PC-9 (cell line): ENCODE measurements at regions not wholly inside any gene's neighbourhood (a gene's known extent, or its start where the extent isn't known, plus 50 kb on each side); places are given as distances from the start of the nearest gene placed in this dataset.

Experiments
- BruUV-seq: library from RNA; stranded (reverse); fragments of 400-500 nt; replicated peaks from 2 replicates; lab custom pipeline; 2021; lab: Mats Ljungman, UMichigan
- CTCF ChIA-PET: fragments of 300-600 bp; sonication (Branson Sonifier 250); formaldehyde crosslinking; loops from one replicate; lab custom pipeline; 2022; ENCODE audit warnings: antibody characterized with exemption; lab: Charles Lee
- POLR2A ChIA-PET: fragments of 300-600 bp; sonication (Branson Sonifier 250); formaldehyde crosslinking; loops from one replicate; lab custom pipeline; 2022; ENCODE audit warnings: antibody characterized with exemption; ENCODE audit not compliant: unreplicated experiment; lab: Charles Lee
- DNase-seq, 2 experiments: peaks; one replicate each; pipeline versions ENCODE4 v3.0.0 to v3.0.0-alpha.2; 2015 to 2022; ENCODE audit warnings: mixed read lengths in 1 of 2
- H2AFZ ChIP-seq: fragments of 200-600 bp; sonication (generic); 2 replicates; pipeline ENCODE4 v1.8.1; 2017; ENCODE audit warnings: antibody characterized with exemption
- H3F3A ChIP-seq: fragments of 200-600 bp; sonication (generic); 2 replicates; pipeline ENCODE4 v1.8.1; 2017; ENCODE audit warnings: antibody characterized with exemption, mild to moderate bottlenecking, low read depth; ENCODE audit not compliant: insufficient read depth
- H3K27ac ChIP-seq: fragments of 200-600 bp; sonication (generic); 2 replicates; pipeline ENCODE4 v1.6.1; 2016; ENCODE audit warnings: mixed run types
- H3K27me3 ChIP-seq: fragments of 200-600 bp; sonication (generic); 2 replicates; pipeline ENCODE4 v1.6.1; 2016; ENCODE audit warnings: low read depth, mixed run types; ENCODE audit not compliant: insufficient read depth
- H3K36me3 ChIP-seq: fragments of 200-600 bp; sonication (generic); 2 replicates; pipeline ENCODE4 v1.6.1; 2016; ENCODE audit warnings: low read depth, mixed run types
- H3K4me1 ChIP-seq: fragments of 200-600 bp; sonication (generic); replicated peaks from 2 replicates; pipeline ENCODE4 v1.6.1; 2016; ENCODE audit warnings: mixed run types; ENCODE audit not compliant: insufficient read depth
- H3K4me2 ChIP-seq: fragments of 200-600 bp; sonication (generic); 2 replicates; pipeline ENCODE4 v1.6.1; 2017; ENCODE audit warnings: mixed run types
- H3K4me3 ChIP-seq: fragments of 200-600 bp; sonication (generic); 2 replicates; pipeline ENCODE4 v1.6.1; 2016; ENCODE audit warnings: mixed run types
- H3K79me2 ChIP-seq: fragments of 200-600 bp; sonication (generic); 2 replicates; pipeline ENCODE4 v1.6.1; 2017; ENCODE audit warnings: low read depth, mixed run types
- H3K9me2 ChIP-seq: fragments of 200-600 bp; sonication (generic); 2 replicates; pipeline ENCODE4 v1.8.1; 2017; ENCODE audit warnings: mild to moderate bottlenecking; ENCODE audit not compliant: insufficient read depth
- H3K9me3 ChIP-seq: fragments of 200-600 bp; sonication (generic); 2 replicates; pipeline ENCODE4 v1.8.1; 2016; ENCODE audit warnings: low read depth; ENCODE audit not compliant: insufficient read depth
- H4K20me1 ChIP-seq: fragments of 200-600 bp; sonication (generic); 2 replicates; pipeline ENCODE4 v1.8.1; 2017; ENCODE audit not compliant: insufficient read depth
- EZH2 ChIP-seq: fragments of 200-600 bp; sonication (generic); IDR thresholded peaks from 2 replicates; pipeline ENCODE4 v1.8.0; 2017; ENCODE audit warnings: antibody characterized with exemption, low read depth
- intact Hi-C: fragments of 100-400 bp; cut with micrococcal nuclease; formaldehyde crosslinking; loops from one replicate; pipeline ENCODE4 v1.10.0; 2022; ENCODE audit not compliant: unreplicated experiment
- TF ChIP-seq, protein P1 (sequence below): fragments of 200-600 bp; sonication (generic); conservative IDR thresholded peaks from 2 replicates; pipeline ENCODE4 v1.6.1; 2017; ENCODE audit warnings: mixed run types, antibody characterized with exemption, mild to moderate bottlenecking, moderate library complexity

DNA sequence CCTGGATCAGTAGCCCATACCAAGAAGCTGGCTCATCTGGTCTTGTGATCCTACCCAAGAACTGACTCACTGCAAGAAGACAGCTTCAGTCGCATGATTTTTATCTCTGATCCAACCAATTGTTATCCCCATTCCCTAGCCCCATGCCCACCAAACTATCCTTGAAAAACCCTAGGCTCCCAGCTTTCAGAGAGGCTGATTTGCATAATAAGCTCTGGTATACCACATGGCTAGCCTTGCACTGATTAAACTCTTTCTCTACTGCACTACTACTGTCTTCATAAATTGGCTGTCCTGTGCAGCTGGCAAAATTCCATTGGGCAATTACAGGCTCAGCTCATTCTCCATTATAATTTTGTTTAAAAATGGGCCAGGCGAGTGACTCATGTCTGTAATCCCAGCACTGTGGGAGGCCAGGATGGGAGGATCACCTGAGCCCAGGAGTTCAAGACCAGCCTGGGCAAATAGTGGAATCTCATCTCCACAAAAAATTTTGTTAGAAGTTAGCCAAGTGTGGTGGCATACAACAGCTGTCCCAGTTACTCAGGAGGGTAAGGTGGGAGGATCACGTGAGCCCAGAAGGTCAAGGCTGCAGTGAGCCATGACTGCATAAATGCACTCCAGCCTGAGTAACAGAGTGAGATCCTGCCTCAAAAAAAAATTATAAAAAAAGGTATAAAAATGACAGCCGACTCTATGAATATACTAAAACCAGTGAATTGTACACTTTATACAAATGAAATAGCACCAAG lies 76.7 kb upstream of the EIF5 start:
- Histone ChIP-seq H4K20me1 (no peaks in the 10 kb centered on the region), H3K36me3 (no peaks in the 10 kb centered on the region), H3K27me3 (no peaks in the 10 kb centered on the region), H3K4me2 (no peak overlapping the region), H3K4me1 (peaks cover 67% of the 10 kb centered on the region), H3K9me3 (peaks cover 10% of the 10 kb centered on the region), H2AFZ (no peak overlapping the region), H3K4me3 (no peak overlapping the region), H3K27ac (peak overlapping the region; percentile 52), H3F3A (peaks cover 67% of the 10 kb centered on the region), H3K9me2 (no peaks in the 10 kb centered on the region), H3K79me2 (no peaks in the 10 kb centered on the region)
- POLR2A ChIA-PET, result interaction anchor here (0.6 kb wide), 1 partner anchor 24 kb away, joined by 4 read pairs; no protein-coding TSS in a partner anchor
- TF ChIP-seq, protein P1, sequence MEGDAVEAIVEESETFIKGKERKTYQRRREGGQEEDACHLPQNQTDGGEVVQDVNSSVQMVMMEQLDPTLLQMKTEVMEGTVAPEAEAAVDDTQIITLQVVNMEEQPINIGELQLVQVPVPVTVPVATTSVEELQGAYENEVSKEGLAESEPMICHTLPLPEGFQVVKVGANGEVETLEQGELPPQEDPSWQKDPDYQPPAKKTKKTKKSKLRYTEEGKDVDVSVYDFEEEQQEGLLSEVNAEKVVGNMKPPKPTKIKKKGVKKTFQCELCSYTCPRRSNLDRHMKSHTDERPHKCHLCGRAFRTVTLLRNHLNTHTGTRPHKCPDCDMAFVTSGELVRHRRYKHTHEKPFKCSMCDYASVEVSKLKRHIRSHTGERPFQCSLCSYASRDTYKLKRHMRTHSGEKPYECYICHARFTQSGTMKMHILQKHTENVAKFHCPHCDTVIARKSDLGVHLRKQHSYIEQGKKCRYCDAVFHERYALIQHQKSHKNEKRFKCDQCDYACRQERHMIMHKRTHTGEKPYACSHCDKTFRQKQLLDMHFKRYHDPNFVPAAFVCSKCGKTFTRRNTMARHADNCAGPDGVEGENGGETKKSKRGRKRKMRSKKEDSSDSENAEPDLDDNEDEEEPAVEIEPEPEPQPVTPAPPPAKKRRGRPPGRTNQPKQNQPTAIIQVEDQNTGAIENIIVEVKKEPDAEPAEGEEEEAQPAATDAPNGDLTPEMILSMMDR, result no peak
- no peak for TF ChIP-seq EZH2
- intact Hi-C loops, result no loop called here
- no TSS peak for BruUV-seq
- CTCF ChIA-PET, result interaction anchor here (0.6 kb wide), 3 partner anchors 15 to 342 kb away, joined by 3 to 4 read pairs (median 4); no protein-coding TSS in a partner anchor
- peak in 1 of 2 experiments; percentile 59 for DNase-seq

DNA sequence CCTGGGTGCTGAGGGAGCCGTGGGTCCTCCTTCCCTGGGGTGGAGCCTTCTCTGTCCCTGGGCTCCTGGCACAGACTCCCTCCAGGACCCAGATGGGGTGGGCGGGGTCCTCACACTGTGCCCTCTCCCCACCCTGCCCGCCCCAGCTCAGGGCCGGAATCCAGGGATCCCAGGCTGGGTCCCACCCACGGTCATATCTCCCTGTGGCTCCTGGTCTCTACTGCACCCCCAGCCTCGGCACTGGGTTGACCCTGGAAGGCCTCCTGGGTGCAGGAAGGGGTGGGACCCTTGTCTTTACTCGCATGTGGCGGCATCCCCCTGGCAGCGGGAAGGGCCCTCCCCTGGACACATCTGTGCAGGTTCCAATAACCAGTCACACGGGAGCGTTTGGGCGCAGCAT lies 75.8 kb upstream of the EIF5 start:
- ChIA-PET CTCF (no interaction called here), POLR2A (no interaction called here)
- H3K4me2 ChIP-seq, result no peak overlapping the region
- H3K36me3 ChIP-seq, result no peaks in the 10 kb centered on the region
- peaks cover 59% of the 10 kb centered on the region for H3F3A ChIP-seq
- intact Hi-C loops, result no loop called here
- H3K9me2 ChIP-seq, result no peaks in the 10 kb centered on the region
- H3K4me3 ChIP-seq, result no peak overlapping the region
- H3K79me2 ChIP-seq, result no peaks in the 10 kb centered on the region
- no peaks in the 10 kb centered on the region for H4K20me1 ChIP-seq
- TF ChIP-seq, protein P1, result no peak
- no peak for TF ChIP-seq EZH2
- H3K27ac ChIP-seq, result no peak overlapping the region
- H2AFZ ChIP-seq, result no peak overlapping the region
- no peaks in the 10 kb centered on the region for H3K27me3 ChIP-seq
- peaks cover 62% of the 10 kb centered on the region for H3K4me1 ChIP-seq
- no peak for DNase-seq
- peaks cover 10% of the 10 kb centered on the region for H3K9me3 ChIP-seq
- BruUV-seq, result no TSS peak

DNA sequence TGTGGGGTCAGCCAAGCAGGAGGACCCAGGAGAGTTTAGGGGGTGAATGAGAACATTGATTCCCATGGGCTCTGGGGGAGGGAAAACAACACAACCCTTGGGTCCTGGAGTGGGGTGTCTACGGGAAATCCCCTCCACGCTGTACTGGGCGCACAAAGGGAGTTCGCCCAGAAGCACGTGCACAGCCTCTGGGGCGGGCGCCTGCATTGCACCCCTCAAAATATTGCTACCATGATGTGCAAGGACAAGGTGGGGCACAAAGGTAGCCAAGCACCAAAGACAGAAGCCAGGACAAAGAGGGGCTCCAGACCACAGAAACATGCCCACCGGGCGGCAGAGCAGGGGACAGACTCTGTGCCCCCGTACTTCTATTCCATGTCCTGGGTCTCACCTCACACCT lies 74.9 kb upstream of the EIF5 start:
- Histone ChIP-seq H3K27ac (no peak overlapping the region), H3K4me3 (no peak overlapping the region), H3K4me2 (no peak overlapping the region)

More for the DNA sequence above, 74.9 kb upstream of the EIF5 start:
- no TSS peak for BruUV-seq
- POLR2A ChIA-PET, result no interaction called here
- no peaks in the 10 kb centered on the region for H4K20me1 ChIP-seq
- CTCF ChIA-PET, result no interaction called here
- H3K9me3 ChIP-seq, result peaks cover 10% of the 10 kb centered on the region
- no peaks in the 10 kb centered on the region for H3K9me2 ChIP-seq
- TF ChIP-seq, protein P1, result no peak
- TF ChIP-seq EZH2, result no peak
- intact Hi-C loops, result no loop called here
- peaks cover 49% of the 10 kb centered on the region for H3F3A ChIP-seq
- DNase-seq, result no peak
- H3K27me3 ChIP-seq, result no peaks in the 10 kb centered on the region
- peaks cover 57% of the 10 kb centered on the region for H3K4me1 ChIP-seq
- no peak overlapping the region for H2AFZ ChIP-seq
- no peaks in the 10 kb centered on the region for H3K79me2 ChIP-seq
- no peaks in the 10 kb centered on the region for H3K36me3 ChIP-seq
